Suprapubic skin (tissue), 4 donors: ENCODE measurements at regions not wholly inside any gene's neighbourhood (a gene's known extent, or its start where the extent isn't known, plus 50 kb on each side); places are given as distances from the start of the nearest gene placed in this dataset.

Experiments used
- DNase-seq, 2 donors: peaks; one replicate each; pipeline ENCODE4 v3.0.0-alpha.2; 2019; ENCODE audit warnings: low spot score in 2 of 2
- H3K27ac ChIP-seq: fragments of 200-600 bp; sonication (generic); one replicate; pipeline ENCODE4 v1.5.1; 2019
- H3K27me3 ChIP-seq: fragments of 200-600 bp; sonication (generic); one replicate; pipeline ENCODE4 v1.5.1; 2019
- H3K36me3 ChIP-seq: fragments of 200-600 bp; sonication (generic); one replicate; pipeline ENCODE4 v1.5.1; 2019
- H3K4me1 ChIP-seq: fragments of 200-600 bp; sonication (generic); one replicate; pipeline ENCODE4 v1.5.1; 2019
- H3K4me3 ChIP-seq: fragments of 200-600 bp; sonication (generic); one replicate; pipeline ENCODE4 v1.5.1; 2019; ENCODE audit warnings: mild to moderate bottlenecking
- H3K9me3 ChIP-seq: fragments of 200-600 bp; sonication (generic); one replicate; pipeline ENCODE4 v1.5.1; 2019
- EP300 ChIP-seq: sonication (generic); formaldehyde crosslinking; IDR thresholded peaks from one replicate; pipeline ENCODE4 v1.6.1; 2017; ENCODE audit warnings: antibody characterized with exemption
- POLR2A ChIP-seq, 2 donors: fragments of 450-650 bp; IDR thresholded peaks; one replicate each; pipeline ENCODE4 v1.6.1; 2017; ENCODE audit warnings: antibody characterized with exemption in 2 of 2, mild to moderate bottlenecking in 2 of 2, moderate library complexity in 2 of 2
- POLR2AphosphoS5 ChIP-seq, 3 donors: sonication (generic); formaldehyde crosslinking; IDR thresholded peaks; one replicate each; pipeline ENCODE4 v1.6.1; 2017; ENCODE audit warnings: antibody characterized with exemption in 3 of 3
- WGBS: methylation state at CpG from one replicate; pipeline ENCODE4 v1.1.5; 2018; 5-methylcytosine and 5-hydroxymethylcytosine counted together
- TF ChIP-seq, protein P1 (sequence below), 2 donors: fragments of 200-600 bp in 1 of 2; fragments of 450-650 bp in 1 of 2; sonication (generic) in 1 of 2; IDR thresholded peaks; one replicate each; pipeline ENCODE4 v1.5.1; 2016 to 2019; ENCODE audit warnings: antibody characterized with exemption in 2 of 2, mild to moderate bottlenecking in 1 of 2, moderate library complexity in 1 of 2

DNA sequence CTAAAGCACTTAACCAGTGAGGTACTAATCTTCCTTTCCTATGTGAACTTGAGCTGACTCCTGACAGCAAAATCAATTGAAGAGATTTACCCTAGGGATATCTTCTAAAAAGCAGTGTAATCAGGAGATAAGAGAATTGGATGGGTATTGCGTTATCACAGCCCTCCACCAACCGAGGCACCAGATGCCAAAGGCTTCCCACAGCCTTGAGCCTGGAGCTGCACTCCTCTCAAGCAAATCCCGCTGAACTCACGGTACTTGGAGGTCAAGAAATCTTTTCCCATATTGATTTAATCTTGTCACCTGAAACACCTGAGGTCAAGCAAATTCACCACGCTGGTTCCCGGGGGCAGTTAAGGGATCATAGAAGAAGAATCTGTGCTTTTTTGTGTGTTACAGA is 346.8 kb downstream of the TBL1XR1 start:
- TF ChIP-seq, protein P1, sequence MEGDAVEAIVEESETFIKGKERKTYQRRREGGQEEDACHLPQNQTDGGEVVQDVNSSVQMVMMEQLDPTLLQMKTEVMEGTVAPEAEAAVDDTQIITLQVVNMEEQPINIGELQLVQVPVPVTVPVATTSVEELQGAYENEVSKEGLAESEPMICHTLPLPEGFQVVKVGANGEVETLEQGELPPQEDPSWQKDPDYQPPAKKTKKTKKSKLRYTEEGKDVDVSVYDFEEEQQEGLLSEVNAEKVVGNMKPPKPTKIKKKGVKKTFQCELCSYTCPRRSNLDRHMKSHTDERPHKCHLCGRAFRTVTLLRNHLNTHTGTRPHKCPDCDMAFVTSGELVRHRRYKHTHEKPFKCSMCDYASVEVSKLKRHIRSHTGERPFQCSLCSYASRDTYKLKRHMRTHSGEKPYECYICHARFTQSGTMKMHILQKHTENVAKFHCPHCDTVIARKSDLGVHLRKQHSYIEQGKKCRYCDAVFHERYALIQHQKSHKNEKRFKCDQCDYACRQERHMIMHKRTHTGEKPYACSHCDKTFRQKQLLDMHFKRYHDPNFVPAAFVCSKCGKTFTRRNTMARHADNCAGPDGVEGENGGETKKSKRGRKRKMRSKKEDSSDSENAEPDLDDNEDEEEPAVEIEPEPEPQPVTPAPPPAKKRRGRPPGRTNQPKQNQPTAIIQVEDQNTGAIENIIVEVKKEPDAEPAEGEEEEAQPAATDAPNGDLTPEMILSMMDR (IDR thresholded peaks at IDR 0.05), result no peak
- TF ChIP-seq POLR2AphosphoS5 (IDR thresholded peaks at IDR 0.05), result no peak
- no peak for TF ChIP-seq EP300
- TF ChIP-seq POLR2A (IDR thresholded peaks at IDR 0.05), result no peak
- WGBS, result 81% methylated on average over 6 of the region's 6 CpGs
- Histone ChIP-seq H3K4me3 (no peak overlapping the region), H3K27ac (no peak overlapping the region), H3K4me1 (no peaks in the 10 kb centered on the region), H3K9me3 (no peaks in the 10 kb centered on the region), H3K36me3 (no peaks in the 10 kb centered on the region), H3K27me3 (no peaks in the 10 kb centered on the region)
- no peak for DNase-seq

DNA sequence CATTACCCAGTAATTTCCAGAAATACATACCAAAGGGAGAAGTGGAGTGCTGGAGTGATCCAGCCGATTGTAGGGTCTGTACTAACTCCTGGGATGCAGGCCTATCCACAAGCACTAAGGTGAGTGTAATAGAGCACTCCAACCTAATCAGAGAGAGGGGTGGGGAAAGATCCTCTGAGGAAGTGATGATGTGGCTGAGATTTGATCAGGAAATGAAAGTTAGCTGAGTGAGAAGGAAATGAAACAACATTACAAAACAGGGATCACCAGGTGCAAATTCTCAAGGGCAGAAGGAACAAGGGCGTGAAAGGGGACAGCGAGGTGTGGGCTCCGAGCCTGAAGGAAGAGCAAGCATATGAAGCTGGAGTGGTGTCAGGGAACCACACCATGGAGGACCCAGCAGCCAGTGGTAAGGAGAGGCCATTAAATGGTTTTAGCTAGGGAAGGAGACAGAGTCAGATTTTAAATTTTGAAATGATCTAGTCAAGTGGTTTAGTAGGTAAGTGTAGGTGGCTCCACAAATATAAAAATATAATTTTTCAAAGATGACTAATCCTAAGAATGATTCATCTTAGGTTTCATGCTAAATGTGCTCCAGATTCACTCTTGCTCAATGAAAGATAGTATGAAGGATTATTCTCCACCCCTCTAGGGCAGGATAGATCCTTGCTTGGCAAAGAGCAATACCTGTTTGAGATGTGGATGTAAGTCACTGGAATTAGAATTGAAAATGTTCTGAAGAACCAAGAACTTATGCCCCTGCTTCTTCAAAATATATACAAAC is 348.7 kb downstream of the TBL1XR1 start:
- Histone ChIP-seq H3K9me3 (no peaks in the 10 kb centered on the region), H3K27ac (no peak overlapping the region), H3K4me3 (no peak overlapping the region), H3K36me3 (no peaks in the 10 kb centered on the region), H3K27me3 (no peaks in the 10 kb centered on the region), H3K4me1 (no peaks in the 10 kb centered on the region)
- 51% methylated on average over 4 of the region's 4 CpGs for WGBS
- TF ChIP-seq, protein P1 (IDR thresholded peaks at IDR 0.05), result no peak
- TF ChIP-seq POLR2AphosphoS5 (IDR thresholded peaks at IDR 0.05) (no peak), EP300 (no peak), POLR2A (IDR thresholded peaks at IDR 0.05) (no peak)
- no peak for DNase-seq

DNA sequence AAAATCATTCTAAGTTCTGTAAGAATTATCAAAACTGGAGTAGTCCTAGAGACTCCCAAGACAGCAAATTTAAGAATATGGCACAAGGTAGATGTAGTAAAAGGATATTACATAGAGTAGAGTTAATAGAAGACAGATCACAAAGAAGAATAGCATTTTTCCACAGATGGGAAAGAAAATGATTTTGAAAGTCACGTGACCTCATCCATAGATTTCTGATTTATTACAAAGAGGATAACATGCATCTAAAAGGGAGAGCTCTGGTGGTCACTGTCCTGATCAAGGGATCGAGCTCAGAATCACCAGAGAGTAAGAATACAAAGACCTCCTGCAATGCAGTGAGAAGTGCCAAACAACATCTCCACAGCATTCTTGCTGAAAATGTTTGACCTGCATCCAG is 354.4 kb downstream of the TBL1XR1 start:
- H3K27me3 ChIP-seq, result no peaks in the 10 kb centered on the region
- TF ChIP-seq POLR2AphosphoS5 (IDR thresholded peaks at IDR 0.05) (no peak), POLR2A (IDR thresholded peaks at IDR 0.05) (no peak), EP300 (no peak)
- TF ChIP-seq, protein P1 (IDR thresholded peaks at IDR 0.05), result no peak
- no peak overlapping the region for H3K4me3 ChIP-seq
- H3K4me1 ChIP-seq, result no peaks in the 10 kb centered on the region
- no peak for DNase-seq
- no peaks in the 10 kb centered on the region for H3K9me3 ChIP-seq
- no peak overlapping the region for H3K27ac ChIP-seq
- H3K36me3 ChIP-seq, result no peaks in the 10 kb centered on the region
- 90% methylated on average over 2 of the region's 2 CpGs for WGBS

DNA sequence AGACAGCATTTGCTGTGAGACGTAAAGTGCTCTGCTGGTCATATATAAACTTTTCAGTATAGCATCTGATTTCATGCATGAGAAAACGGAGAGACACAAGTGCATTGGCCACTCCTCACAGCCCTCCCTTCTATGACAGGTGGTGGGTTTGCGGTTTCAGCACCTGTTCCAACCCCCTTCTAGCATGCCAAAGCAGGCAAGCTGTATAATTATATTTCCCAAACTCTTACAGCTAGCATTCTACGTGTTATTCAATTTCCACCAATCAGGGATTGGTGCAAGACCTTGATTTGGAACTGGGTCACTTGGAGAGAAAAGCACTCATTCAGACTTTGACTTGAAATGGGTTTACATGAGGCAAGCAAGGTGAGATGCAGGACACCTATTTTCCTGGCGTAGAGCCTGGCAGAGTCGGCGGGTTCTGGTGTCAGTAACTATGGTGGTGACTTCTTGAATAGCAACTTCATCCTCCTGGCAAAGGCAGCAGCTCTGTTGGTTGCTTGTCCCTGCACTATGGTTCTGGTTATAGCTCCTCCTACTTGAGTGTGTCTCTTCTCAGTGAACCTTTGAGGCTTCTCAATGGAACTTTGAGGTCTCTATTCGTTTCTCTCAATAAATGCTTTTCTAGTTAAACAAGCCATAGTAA is 356.5 kb downstream of the TBL1XR1 start:
- no peak for TF ChIP-seq EP300
- TF ChIP-seq POLR2A (IDR thresholded peaks at IDR 0.05), result no peak
- TF ChIP-seq, protein P1 (IDR thresholded peaks at IDR 0.05), result no peak
- TF ChIP-seq POLR2AphosphoS5 (IDR thresholded peaks at IDR 0.05), result no peak
- Histone ChIP-seq H3K4me3 (no peak overlapping the region), H3K36me3 (no peaks in the 10 kb centered on the region), H3K4me1 (no peaks in the 10 kb centered on the region), H3K27me3 (no peaks in the 10 kb centered on the region), H3K27ac (no peak overlapping the region), H3K9me3 (no peaks in the 10 kb centered on the region)
- no peak for DNase-seq
- WGBS, result 88% methylated on average over 8 of the region's 8 CpGs

DNA sequence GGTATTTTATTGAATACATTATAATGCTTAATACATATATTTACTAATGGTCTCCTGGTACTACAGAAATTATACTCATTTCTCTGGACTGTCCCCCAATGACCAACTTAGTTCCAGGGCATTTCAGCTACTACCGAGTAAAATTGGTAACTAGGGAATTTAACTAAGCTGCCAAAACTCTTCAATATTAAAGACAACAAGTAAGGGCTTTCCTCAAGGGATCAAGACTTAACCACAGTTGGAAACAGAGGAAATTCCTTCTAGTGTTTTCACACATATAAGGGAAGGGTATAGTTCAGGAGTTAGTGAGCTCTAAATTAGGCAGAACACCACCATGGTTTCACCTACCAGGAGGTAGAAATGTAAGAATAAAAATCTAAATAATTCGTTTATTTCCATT is 357.4 kb downstream of the TBL1XR1 start:
- Histone ChIP-seq H3K4me3 (no peak overlapping the region), H3K27ac (no peak overlapping the region), H3K36me3 (no peaks in the 10 kb centered on the region), H3K9me3 (no peaks in the 10 kb centered on the region), H3K27me3 (no peaks in the 10 kb centered on the region), H3K4me1 (no peaks in the 10 kb centered on the region)
- no peak for DNase-seq
- TF ChIP-seq POLR2A (IDR thresholded peaks at IDR 0.05), result no peak
- no peak for TF ChIP-seq EP300
- TF ChIP-seq, protein P1 (IDR thresholded peaks at IDR 0.05), result no peak
- TF ChIP-seq POLR2AphosphoS5 (IDR thresholded peaks at IDR 0.05), result no peak
- WGBS, result 57% methylated on average over 2 of the region's 2 CpGs
